IMR-90 (cell line): ENCODE measurements at regions not wholly inside any gene's neighbourhood (a gene's known extent, or its start where the extent isn't known, plus 50 kb on each side); places are given as distances from the start of the nearest gene placed in this dataset.

Experiments used
- ATAC-seq: fragments of 200-7000 bp; cut with Tn5 transposase; 2 replicates; pipeline ENCODE4 v1.9.1; 2020; ENCODE audit warnings: low read depth, mild to moderate bottlenecking, moderate library complexity
- BruUV-seq: library from RNA; stranded (reverse); fragments of 400-500 nt; replicated peaks from 2 replicates; lab custom pipeline; 2021; lab: Mats Ljungman, UMichigan
- CTCF ChIA-PET: fragments of 300-600 bp; formaldehyde crosslinking; extraction: SDS; loops from one replicate; lab custom pipeline; 2021; ENCODE audit warnings: antibody characterized with exemption; lab: Yijun Ruan, JAX
- POLR2A ChIA-PET: fragments of 300-600 bp; sonication (Branson Sonifier 250); formaldehyde crosslinking; loops from one replicate; lab custom pipeline; 2022; ENCODE audit warnings: antibody characterized with exemption; ENCODE audit not compliant: unreplicated experiment; lab: Charles Lee
- DNase-seq: peaks from one replicate; pipeline ENCODE4 v3.0.0; 2013
- H2AFZ ChIP-seq: replicated peaks from 2 replicates; pipeline ENCODE3; 2013; ENCODE audit warnings: low read length, mild to moderate bottlenecking; ENCODE audit not compliant: poor library complexity
- H2AK5ac ChIP-seq: 2 replicates; pipeline ENCODE4 v1.6.1; 2013; ENCODE audit warnings: low read depth, low read length, inconsistent platforms
- H2AK9ac ChIP-seq: replicated peaks from 2 replicates; pipeline ENCODE3; 2013; ENCODE audit warnings: mild to moderate bottlenecking, low read depth, low read length, moderate library complexity; ENCODE audit not compliant: poor library complexity
- H2BK120ac ChIP-seq: 2 replicates; pipeline ENCODE4 v1.6.1; 2013; ENCODE audit warnings: low read depth, low read length, inconsistent platforms
- H2BK15ac ChIP-seq: 3 replicates; pipeline ENCODE4 v1.6.1; 2013; ENCODE audit warnings: low read depth, low read length, inconsistent platforms
- H2BK20ac ChIP-seq: 2 replicates; pipeline ENCODE4 v1.6.1; 2013; ENCODE audit warnings: low read depth, mild to moderate bottlenecking, inconsistent platforms, low read length, moderate library complexity
- H2BK5ac ChIP-seq: 2 replicates; pipeline ENCODE4 v1.6.1; 2013; ENCODE audit warnings: mild to moderate bottlenecking, low read depth, low read length, inconsistent platforms; ENCODE audit not compliant: poor library complexity, severe bottlenecking
- H3K14ac ChIP-seq: replicated peaks from 2 replicates; pipeline ENCODE4 v1.6.1; 2013; ENCODE audit warnings: low read depth, low read length, inconsistent platforms
- H3K18ac ChIP-seq: 2 replicates; pipeline ENCODE4 v1.6.1; 2013; ENCODE audit warnings: low read depth, low read length, control low read depth
- H3K23ac ChIP-seq: 2 replicates; pipeline ENCODE4 v1.6.1; 2013; ENCODE audit warnings: low read depth, low read length, inconsistent platforms
- H3K27ac ChIP-seq: 2 replicates; pipeline ENCODE4 v1.5.1; 2013; ENCODE audit warnings: mild to moderate bottlenecking, control low read depth, low read length; ENCODE audit not compliant: insufficient read depth
- H3K27me3 ChIP-seq: 2 replicates; pipeline ENCODE4 v1.6.1; 2013; ENCODE audit warnings: low read length; ENCODE audit not compliant: control insufficient read depth, insufficient read depth
- H3K36me3 ChIP-seq: 2 replicates; pipeline ENCODE4 v1.6.1; 2013; ENCODE audit warnings: low read length, mixed read lengths; ENCODE audit not compliant: control insufficient read depth, insufficient read depth
- H3K4ac ChIP-seq: 2 replicates; pipeline ENCODE4 v1.6.1; 2013; ENCODE audit warnings: low read depth, low read length, inconsistent platforms
- H3K4me1 ChIP-seq: 2 replicates; pipeline ENCODE4 v1.6.1; 2013; ENCODE audit warnings: low read length, mixed read lengths; ENCODE audit not compliant: control insufficient read depth, insufficient read depth
- H3K4me2 ChIP-seq: 2 replicates; pipeline ENCODE4 v1.6.1; 2013; ENCODE audit warnings: low read depth, mild to moderate bottlenecking, control low read depth, low read length, moderate library complexity
- H3K4me3 ChIP-seq: 2 replicates; pipeline ENCODE4 v1.5.1; 2013; ENCODE audit warnings: low read depth, mild to moderate bottlenecking, control low read depth, low read length, moderate library complexity; ENCODE audit not compliant: insufficient read depth
- H3K56ac ChIP-seq: 2 replicates; pipeline ENCODE4 v1.6.1; 2013; ENCODE audit warnings: low read length, inconsistent platforms; ENCODE audit not compliant: insufficient read depth; ENCODE audit errors: extremely low read depth
- H3K79me1 ChIP-seq, 2 experiments: 2 replicates each; pipeline ENCODE4 v1.6.1; 2013; ENCODE audit warnings: low read length in 2 of 2, inconsistent platforms in 1 of 2, low read depth in 1 of 2
- H3K9ac ChIP-seq: 2 replicates; pipeline ENCODE4 v1.6.1; 2013; ENCODE audit warnings: low read depth, low read length, control low read depth
- H3K9me1 ChIP-seq: 2 replicates; pipeline ENCODE4 v1.6.1; 2013; ENCODE audit warnings: low read length, inconsistent platforms; ENCODE audit not compliant: insufficient read depth
- H3K9me3 ChIP-seq: 2 replicates; pipeline ENCODE4 v1.6.1; 2013; ENCODE audit warnings: low read length; ENCODE audit not compliant: control insufficient read depth, insufficient read depth
- H4K20me1 ChIP-seq: 2 replicates; pipeline ENCODE4 v1.6.1; 2013; ENCODE audit warnings: low read length, inconsistent platforms; ENCODE audit not compliant: insufficient read depth
- H4K5ac ChIP-seq: 2 replicates; pipeline ENCODE4 v1.6.1; 2013; ENCODE audit warnings: mild to moderate bottlenecking, low read depth, low read length, control low read depth
- H4K8ac ChIP-seq, 2 experiments: 2 replicates each; pipeline ENCODE4 v1.6.1; 2013; ENCODE audit warnings: low read depth in 2 of 2, low read length in 2 of 2, control low read depth in 1 of 2, inconsistent platforms in 1 of 2
- H4K91ac ChIP-seq: 2 replicates; pipeline ENCODE4 v1.6.1; 2013; ENCODE audit warnings: low read depth, low read length, inconsistent platforms; ENCODE audit not compliant: insufficient read depth
- MXI1 ChIP-seq: IDR thresholded peaks from 2 replicates; pipeline ENCODE4 v1.6.1; 2012; ENCODE audit warnings: low read depth, mild to moderate bottlenecking, low read length, moderate library complexity, borderline replicate concordance
- RFX5 ChIP-seq: IDR thresholded peaks from 2 replicates; pipeline ENCODE4 v1.8.0; 2012; ENCODE audit warnings: low read depth, mild to moderate bottlenecking, low read length, moderate library complexity
- SMC3 ChIP-seq: fragments of 150-350 bp; IDR thresholded peaks from 2 replicates; pipeline ENCODE4 v1.6.1; 2016; ENCODE audit warnings: low read depth, mild to moderate bottlenecking, antibody characterized with exemption, low read length, moderate library complexity
- WGBS, 2 experiments: methylation state at CpG; one replicate each; pipeline versions ENCODE4 v1.1.5 to v1.1.7; 2013; ENCODE audit warnings: missing lambda C conversion rate in 2 of 2; ENCODE audit not compliant: insufficient read length in 1 of 2; ENCODE audit errors: extremely low coverage in 2 of 2; 5-methylcytosine and 5-hydroxymethylcytosine counted together
- dilution Hi-C: fragments of 300-500 bp; cut with HindIII; formaldehyde crosslinking; loops from one replicate; pipeline ENCODE4 v1.14.3; 2018; ENCODE audit warnings: low sequenced_read_pairs; ENCODE audit not compliant: unreplicated experiment
- in situ Hi-C: fragments of 300-500 bp; cut with MboI; formaldehyde crosslinking; loops from 3 replicates; pipeline ENCODE4 v1.14.3; 2019; ENCODE audit warnings: low sequenced_read_pairs, inconsistent platforms, mixed read lengths
- intact Hi-C: fragments of 100-400 bp; cut with micrococcal nuclease; formaldehyde crosslinking; loops from 2 replicates; pipeline ENCODE4 v1.10.0; 2022

- ChIA-PET POLR2A (no interaction called here), CTCF (interaction anchor here (0.7 kb wide), 1 partner anchor 7 kb away, joined by 3 read pairs; no protein-coding TSS in a partner anchor)
- Histone ChIP-seq H3K27ac (no peak overlapping the region), H3K9me1 (no peaks in the 10 kb centered on the region), H2AK5ac (no peak overlapping the region), H4K20me1 (no peaks in the 10 kb centered on the region), H3K9me3 (no peaks in the 10 kb centered on the region), H3K79me1 (no peaks in the 10 kb centered on the region), H3K4ac (no peak overlapping the region), H3K56ac (no peak overlapping the region), H2BK120ac (no peak overlapping the region), H3K27me3 (no peaks in the 10 kb centered on the region), H4K8ac (no peak overlapping the region), H3K14ac (no peak overlapping the region), H3K4me3 (no peak overlapping the region), H3K9ac (no peak overlapping the region), H3K36me3 (no peaks in the 10 kb centered on the region), H2AFZ (no peak overlapping the region), H4K5ac (no peak overlapping the region), H2BK20ac (no peak overlapping the region), H3K18ac (no peak overlapping the region), H4K91ac (no peak overlapping the region), H3K4me1 (no peaks in the 10 kb centered on the region), H2AK9ac (no peak overlapping the region), H3K4me2 (no peak overlapping the region), H2BK5ac (no peak overlapping the region), H2BK15ac (no peak overlapping the region), H3K23ac (no peak overlapping the region)
- ATAC-seq: no peak
- in situ Hi-C loops (no loop called here), dilution Hi-C loops (no loop called here), intact Hi-C loops (no loop called here)
- DNase-seq: no peak
- no CpG with 5 or more reads among the region's 2 CpGs for WGBS, 2 experiments
- no TSS peak for BruUV-seq
- TF ChIP-seq RFX5: no peak
- no peak for TF ChIP-seq SMC3
- no peak for TF ChIP-seq MXI1
These were observed 678.4 kb downstream of the ROBO2 start for GRCh38 chr3:77718311-77718710.
